B cell (primary cell): ENCODE measurements at regions not wholly inside any gene's neighbourhood (a gene's known extent, or its start where the extent isn't known, plus 50 kb on each side); places are given as distances from the start of the nearest gene placed in this dataset.

Source experiments
- ATAC-seq: fragments of 200-7000 bp; cut with Tn5 transposase; one replicate; pipeline ENCODE4 v1.10.0; 2021; ENCODE audit warnings: low read depth, mild to moderate bottlenecking, moderate number of reproducible peaks, moderate library complexity
- CTCF ChIA-PET: fragments of 350-600 bp; sonication (Branson Sonifier 250); formaldehyde crosslinking; loops from one replicate; lab custom pipeline; 2021; ENCODE audit warnings: antibody characterized with exemption, inconsistent platforms; lab: Charles Lee
- POLR2A ChIA-PET: fragments of 350-600 bp; sonication (Branson Sonifier 250); formaldehyde crosslinking; loops from one replicate; lab custom pipeline; 2021; ENCODE audit warnings: antibody characterized with exemption; lab: Charles Lee
- DNase-seq: peaks from one replicate; pipeline ENCODE4 v3.0.0; 2013
- H2AFZ ChIP-seq: 2 replicates; pipeline ENCODE4 v1.6.1; 2012; ENCODE audit warnings: mild to moderate bottlenecking, low read depth, low read length; ENCODE audit not compliant: insufficient read depth, poor library complexity, severe bottlenecking
- H3K27ac ChIP-seq, 2 donors: 1 replicate in 1 of 2; 2 replicates in 1 of 2; pipeline ENCODE4 v1.5.1; 2012 to 2013; ENCODE audit warnings: low read length in 2 of 2, mild to moderate bottlenecking in 2 of 2, moderate library complexity in 1 of 2
- H3K27me3 ChIP-seq, 4 experiments: fragments of 200-600 bp in 1 of 4; sonication (generic) in 1 of 4; replicated peaks in 1 of 4; 1 replicate in 2 of 4; 2 replicates in 2 of 4; pipeline versions ENCODE4 v1.6.1 to v1.7.0; 2013 to 2016; ENCODE audit warnings: low read length in 3 of 4, mild to moderate bottlenecking in 2 of 4, mixed read lengths in 1 of 4, moderate library complexity in 1 of 4; ENCODE audit not compliant: insufficient read depth in 4 of 4, control insufficient read depth in 3 of 4; ENCODE audit errors: control extremely low read depth in 1 of 4
- H3K36me3 ChIP-seq, 2 experiments: replicated peaks in 1 of 2; 1 replicate in 1 of 2; 2 replicates in 1 of 2; pipeline versions ENCODE4 v1.6.1 to v1.7.1; 2013; ENCODE audit warnings: low read length in 1 of 2; ENCODE audit not compliant: insufficient read depth in 2 of 2, control insufficient read depth in 1 of 2; ENCODE audit errors: control extremely low read depth in 1 of 2, extremely low read depth in 1 of 2
- H3K4me1 ChIP-seq, 2 donors: fragments of 200-600 bp in 1 of 2; sonication (generic) in 1 of 2; 1 replicate in 1 of 2; 2 replicates in 1 of 2; pipeline versions ENCODE4 v1.5.1 to v1.6.1; 2013 to 2017; ENCODE audit warnings: low read length in 2 of 2; ENCODE audit not compliant: control insufficient read depth in 2 of 2, insufficient read depth in 2 of 2
- H3K4me2 ChIP-seq: replicated peaks from 2 replicates; pipeline ENCODE3; 2012; ENCODE audit warnings: mild to moderate bottlenecking, low read depth, low read length; ENCODE audit not compliant: poor library complexity, severe bottlenecking
- H3K4me3 ChIP-seq, 5 experiments: fragments of 200-600 bp in 1 of 5; sonication (generic) in 1 of 5; 1 replicate in 3 of 5; 2 replicates in 2 of 5; pipeline versions ENCODE4 v1.5.1 to v1.7.0; 2011 to 2016; ENCODE audit warnings: low read length in 4 of 5, mild to moderate bottlenecking in 4 of 5, low read depth in 2 of 5, control low read depth in 1 of 5, moderate library complexity in 1 of 5; ENCODE audit not compliant: insufficient read depth in 1 of 5; ENCODE audit errors: control extremely low read depth in 1 of 5, extremely low read depth in 1 of 5
- H3K79me2 ChIP-seq: fragments of 200-600 bp; sonication (generic); one replicate; pipeline ENCODE4 v1.6.0; 2016; ENCODE audit warnings: low read length; ENCODE audit not compliant: control insufficient read depth, insufficient read depth
- H3K9ac ChIP-seq: fragments of 200-600 bp; sonication (generic); 2 replicates; pipeline ENCODE4 v1.6.1; 2017; ENCODE audit warnings: mild to moderate bottlenecking, low read length, moderate library complexity
- H3K9me3 ChIP-seq, 3 donors: one replicate each; pipeline versions ENCODE4 v1.6.1 to v1.7.1; 2013; ENCODE audit warnings: low read length in 2 of 3; ENCODE audit not compliant: control insufficient read depth in 2 of 3, insufficient read depth in 1 of 3; ENCODE audit errors: control extremely low read depth in 1 of 3
- H4K20me1 ChIP-seq: 2 replicates; pipeline ENCODE4 v1.6.0; 2012; ENCODE audit warnings: mild to moderate bottlenecking, low read length; ENCODE audit not compliant: insufficient read depth, control insufficient read depth, poor library complexity, severe bottlenecking
- H3K27ac Mint-ChIP-seq: one replicate; pipeline ENCODE4 v1.8.0; 2021; ENCODE audit warnings: mixed read lengths
- H3K27me3 Mint-ChIP-seq: one replicate; pipeline ENCODE4 v1.8.0; 2021; ENCODE audit warnings: mixed read lengths
- H3K4me1 Mint-ChIP-seq: one replicate; pipeline ENCODE4 v1.8.0; 2021; ENCODE audit warnings: mixed read lengths
- H3K4me3 Mint-ChIP-seq: one replicate; pipeline ENCODE4 v1.8.0; 2021; ENCODE audit warnings: mixed read lengths
- H3K9me3 Mint-ChIP-seq: one replicate; pipeline ENCODE4 v1.8.0; 2022; ENCODE audit warnings: mixed read lengths; ENCODE audit not compliant: insufficient read depth
- CTCF ChIP-seq: fragments of 200-600 bp; IDR thresholded peaks from one replicate; pipeline ENCODE4 v1.8.0; 2022; ENCODE audit warnings: antibody characterized with exemption, mild to moderate bottlenecking
- EZH2 ChIP-seq: IDR thresholded peaks from 2 replicates; pipeline ENCODE4 v1.6.1; 2012; ENCODE audit warnings: borderline replicate concordance, low read depth, mild to moderate bottlenecking, moderate library complexity, low read length; ENCODE audit not compliant: insufficient read depth, poor library complexity, severe bottlenecking
- WGBS: methylation state at CpG from one replicate; pipeline ENCODE4 v1.1.5; 2013; ENCODE audit warnings: missing lambda C conversion rate; ENCODE audit not compliant: insufficient coverage; 5-methylcytosine and 5-hydroxymethylcytosine counted together
- intact Hi-C: fragments of 100-400 bp; cut with micrococcal nuclease; formaldehyde crosslinking; loops from one replicate; pipeline ENCODE4 v1.10.0; 2022

- Mint-ChIP-seq H3K4me3 (no peak overlapping the region), H3K27ac (no peak overlapping the region), H3K9me3 (no peaks in the 10 kb centered on the region), H3K4me1 (peaks cover 5% of the 10 kb centered on the region), H3K27me3 (peaks cover 5% of the 10 kb centered on the region)
- Histone ChIP-seq H3K9ac (no peak overlapping the region), H3K4me3 (no peak overlapping the region), H3K9me3 (peaks cover 0 to 19% (median 2%) of the 10 kb centered on the region in 3 donors), H3K36me3 (no peaks in the 10 kb centered on the region), H4K20me1 (no peaks in the 10 kb centered on the region), H3K27ac (no peak overlapping the region), H3K27me3 (peaks cover 0 to 3% (median 0%) of the 10 kb centered on the region in 4 experiments), H3K4me1 (peaks cover 4 to 5% of the 10 kb centered on the region in 2 donors), H3K4me2 (no peak overlapping the region), H2AFZ (no peak overlapping the region), H3K79me2 (no peaks in the 10 kb centered on the region)
- DNase-seq (no peak), ATAC-seq (no peak)
- intact Hi-C loops, result no loop called here
- WGBS, result 89% methylated on average over 4 of the region's 4 CpGs
- ChIA-PET CTCF (interaction anchor here (0.6 kb wide), 1 partner anchor 1963 kb away, joined by 3 read pairs; no protein-coding TSS in a partner anchor), POLR2A (no interaction called here)
- no peak for TF ChIP-seq CTCF
- no peak for TF ChIP-seq EZH2
Measured at GRCh38 chr7:135858379-135858778, 109.8 kb upstream of the FAM180A start.

- no peak overlapping the region for H3K4me3 Mint-ChIP-seq
- TF ChIP-seq CTCF (no peak), EZH2 (no peak)
- no peak for ATAC-seq
- no peak overlapping the region for H3K9ac ChIP-seq
- H3K9me3 Mint-ChIP-seq, result no peaks in the 10 kb centered on the region
- H3K27me3 Mint-ChIP-seq, result peaks cover 8% of the 10 kb centered on the region
- intact Hi-C loops, result no loop called here
- WGBS, result 95% methylated on average over 3 of the region's 3 CpGs
- CTCF ChIA-PET, result interaction anchor here (0.6 kb wide), 1 partner anchor 1964 kb away, joined by 3 read pairs; no protein-coding TSS in a partner anchor
- H3K36me3 ChIP-seq, result no peaks in the 10 kb centered on the region
- POLR2A ChIA-PET, result no interaction called here
- DNase-seq, result no peak
- peaks cover 0 to 3% (median 0%) of the 10 kb centered on the region in 4 experiments for H3K27me3 ChIP-seq
- H3K27ac ChIP-seq, result no peak overlapping the region
- no peak overlapping the region for H3K4me2 ChIP-seq
- no peak overlapping the region for H3K4me3 ChIP-seq
- no peaks in the 10 kb centered on the region for H3K79me2 ChIP-seq
- peaks cover 0 to 19% (median 2%) of the 10 kb centered on the region in 3 donors for H3K9me3 ChIP-seq
- peaks cover 4 to 5% of the 10 kb centered on the region in 2 donors for H3K4me1 ChIP-seq
- H3K4me1 Mint-ChIP-seq, result peaks cover 5% of the 10 kb centered on the region
- no peak overlapping the region for H2AFZ ChIP-seq
- H4K20me1 ChIP-seq, result no peaks in the 10 kb centered on the region
- H3K27ac Mint-ChIP-seq, result no peak overlapping the region
Measured at GRCh38 chr7:135857519-135858274, 109.1 kb upstream of the FAM180A start.
